ENCODE measurements at regions not wholly inside any gene's neighbourhood (a gene's known extent, or its start where the extent isn't known, plus 50 kb on each side); places are given as distances from the start of the nearest gene placed in this dataset.
"Not testable (repeated sequence)": the region's sequence is repeated elsewhere in the genome, so short reads cannot be mapped to it uniquely, and the experiment has no call there.

DNA sequence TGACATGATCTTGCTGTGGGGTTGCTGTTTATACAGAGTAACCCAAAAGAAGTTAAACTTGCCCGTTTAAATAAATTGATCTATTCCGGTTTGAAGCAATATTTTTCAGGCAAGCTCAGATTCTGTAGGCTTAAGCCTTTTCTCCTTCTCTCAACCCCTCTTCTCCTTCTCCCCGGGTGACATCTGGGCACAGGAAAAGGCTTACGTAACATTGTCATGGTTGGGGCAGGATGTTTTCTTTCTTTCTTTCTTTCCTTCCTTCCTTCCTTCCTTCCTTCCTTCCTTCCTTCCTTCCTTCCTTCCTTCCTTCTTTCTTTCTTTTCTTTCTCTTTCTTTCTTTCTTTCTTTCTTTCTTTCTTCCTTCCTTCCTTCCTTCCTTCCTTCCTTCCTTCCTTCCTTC lies 315.5 kb upstream of the SPRED2 start:
- not testable (repeated sequence) for DNase-seq (ENCODE audit: low spot score)

DNA sequence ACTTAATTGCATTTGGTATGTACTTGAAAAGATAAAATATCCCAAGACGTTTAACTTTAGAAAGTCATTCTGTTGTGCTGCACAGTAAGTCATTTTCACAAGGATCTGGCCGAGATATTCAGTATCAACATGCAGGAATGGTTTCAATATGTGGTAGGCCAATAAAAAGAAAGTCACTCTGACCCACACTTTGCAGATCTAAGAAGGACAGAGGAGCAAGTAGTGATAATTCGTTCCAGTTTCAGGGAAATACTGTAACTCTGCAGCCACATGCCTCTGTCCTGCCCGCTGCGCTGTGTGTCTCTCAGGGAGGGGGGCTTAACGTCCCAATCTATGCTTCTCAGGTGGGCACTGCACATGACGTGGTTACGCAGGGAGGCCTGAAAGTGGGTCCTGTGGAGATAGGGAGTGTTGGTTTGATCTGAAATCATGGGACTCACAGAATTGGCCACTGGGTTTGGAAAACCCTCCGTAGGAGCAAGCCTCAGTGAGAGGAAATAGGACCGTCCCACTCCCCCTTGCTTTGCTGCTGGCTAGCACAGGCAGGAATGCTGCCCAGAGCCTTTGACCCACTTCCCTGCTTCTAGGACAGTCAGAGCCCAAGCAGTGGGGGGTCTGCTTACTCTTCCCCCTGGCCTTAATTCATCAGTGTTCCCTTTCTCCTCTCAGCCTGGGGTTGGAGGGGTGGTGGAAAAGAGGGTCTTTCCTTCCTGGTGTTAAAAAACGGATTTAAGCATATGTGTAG lies 314.7 kb upstream of the SPRED2 start:
- DNase-seq (ENCODE audit: low spot score): no peak

DNA sequence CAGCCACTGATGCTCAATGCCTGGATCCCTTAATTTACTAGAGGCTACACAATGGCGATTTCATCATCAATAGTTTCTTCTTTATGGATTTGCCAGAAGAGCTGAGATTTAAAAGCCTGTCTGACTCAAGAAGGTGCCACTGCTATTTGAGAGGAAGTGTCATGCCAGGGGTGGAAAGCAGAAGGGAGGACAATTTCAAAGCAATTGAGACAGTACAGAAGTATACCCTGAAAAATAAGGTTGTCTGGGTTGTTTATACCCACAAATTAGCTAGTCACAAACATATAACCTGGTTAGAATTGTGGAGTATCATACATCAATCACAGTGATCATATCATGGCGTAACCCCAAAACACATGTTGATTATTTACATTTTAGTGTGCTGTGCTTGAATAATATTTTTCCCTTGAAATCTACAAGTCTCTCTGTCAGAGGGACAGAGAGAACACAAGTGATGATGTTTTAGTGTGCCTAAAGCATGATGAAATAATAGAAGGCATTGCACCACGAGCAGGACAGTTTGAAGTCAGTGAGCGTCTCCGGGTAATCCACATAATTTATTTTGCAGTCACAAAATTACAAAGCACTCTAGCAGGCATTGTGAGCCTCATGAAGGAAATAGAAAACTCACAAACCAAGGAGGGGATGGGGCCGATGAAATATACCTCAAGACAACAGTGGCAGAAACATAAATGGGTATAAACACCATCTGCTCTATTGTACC lies 312.2 kb upstream of the SPRED2 start:
- DNase-seq (ENCODE audit: low spot score): no peak

- no peak for DNase-seq (ENCODE audit: low spot score)
Measured at GRCh38 chr2:65742977-65743376, 310.6 kb upstream of the SPRED2 start.

DNA sequence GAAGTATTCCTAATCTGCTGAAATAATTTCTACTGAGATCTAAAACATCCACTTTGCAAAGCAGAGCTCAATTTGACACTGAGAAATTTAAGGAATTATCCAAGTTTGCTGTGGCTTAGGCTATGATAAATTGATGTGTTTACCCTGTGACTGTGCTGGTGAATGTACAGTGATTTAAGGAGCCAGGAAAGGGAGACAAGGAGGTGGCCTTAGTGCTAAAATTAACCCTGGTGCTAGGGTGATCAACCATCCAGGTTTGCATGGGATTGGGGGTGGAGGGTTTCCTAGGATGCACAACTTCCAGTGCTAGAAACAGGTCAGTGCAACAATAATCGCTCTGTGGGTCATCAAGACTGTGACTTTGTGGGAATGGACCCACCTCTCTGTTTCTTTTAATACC lies 307.5 kb upstream of the SPRED2 start:
- no peak for DNase-seq (ENCODE audit: low spot score)

- DNase-seq (ENCODE audit: low spot score): no peak
Measured at GRCh38 chr2:65737452-65738011, 305.1 kb upstream of the SPRED2 start.

- DNase-seq (ENCODE audit: low spot score): no peak
Measured at GRCh38 chr2:65731476-65731875, 299.1 kb upstream of the SPRED2 start.

DNA sequence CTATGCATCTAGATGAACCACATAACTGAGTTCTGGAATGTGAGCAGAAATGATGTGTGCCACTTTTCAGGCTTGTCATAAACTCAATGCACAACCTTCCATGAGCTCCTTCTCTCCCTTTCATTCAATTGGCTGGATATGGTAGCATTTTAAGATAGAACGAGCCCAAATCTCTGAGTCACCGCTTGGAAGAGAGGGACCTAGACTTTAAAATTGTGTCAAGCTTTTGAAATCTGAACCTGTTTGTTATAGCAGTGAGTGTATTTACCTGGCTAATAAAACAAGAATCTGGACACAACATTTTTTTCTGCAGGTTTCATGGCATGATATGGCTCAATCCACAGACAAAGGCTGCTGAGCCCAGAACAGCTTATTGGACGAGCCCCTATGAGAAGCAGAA lies 297.8 kb upstream of the SPRED2 start:
- no peak for DNase-seq (ENCODE audit: low spot score)

DNA sequence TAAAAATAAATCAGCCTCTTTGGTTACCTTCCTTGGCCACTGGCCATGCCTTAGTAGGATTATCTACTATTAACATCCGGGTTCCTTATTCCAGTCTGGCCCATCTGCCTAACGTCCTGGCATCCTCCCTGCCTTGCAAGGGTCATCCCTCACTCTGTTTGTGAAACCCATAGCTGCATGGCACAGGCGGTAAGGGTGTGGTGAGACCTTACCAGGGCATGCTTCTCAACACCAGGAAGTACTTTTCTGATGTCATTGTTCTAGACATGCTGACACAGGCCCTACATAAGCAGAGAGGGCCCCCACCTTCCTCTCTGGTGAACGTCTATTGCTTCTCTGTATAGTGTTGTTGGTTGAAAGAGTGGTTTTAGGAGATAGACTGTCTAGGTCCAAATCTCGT lies 296.8 kb upstream of the SPRED2 start:
- no peak for DNase-seq (ENCODE audit: low spot score)

DNA sequence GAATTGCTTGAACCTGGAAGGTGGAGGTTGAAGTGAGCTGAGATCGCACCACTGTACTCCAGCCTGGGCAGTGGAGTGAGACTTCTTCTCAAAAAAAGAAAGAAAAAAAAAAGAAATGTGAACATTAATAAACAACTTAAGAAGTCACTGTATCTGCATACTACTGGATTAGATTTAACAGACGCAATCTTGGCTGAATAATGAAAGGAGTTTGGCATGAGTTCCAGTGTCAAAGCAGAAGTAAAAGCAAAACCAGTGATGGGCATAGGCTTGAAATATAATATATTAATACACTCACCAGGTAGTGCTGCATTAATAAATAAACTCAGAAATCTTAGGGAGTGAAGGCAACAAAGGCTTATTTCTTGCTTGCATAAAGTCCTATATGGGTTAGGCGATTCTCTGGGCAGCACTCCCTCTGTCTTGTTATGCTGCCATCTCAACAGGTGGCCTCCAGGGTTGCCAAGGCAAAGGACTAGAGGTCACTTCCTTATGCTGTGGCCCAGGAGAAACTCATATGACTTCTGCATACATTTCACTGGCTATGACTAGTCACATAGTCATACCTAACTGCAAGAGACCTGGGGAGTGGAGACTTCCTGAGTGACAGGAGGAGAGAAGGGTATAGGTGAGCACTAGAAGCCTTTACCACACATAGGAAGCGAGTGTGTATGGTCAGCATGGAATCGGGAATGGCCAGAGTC lies 296.2 kb upstream of the SPRED2 start:
- no peak for DNase-seq (ENCODE audit: low spot score)

DNA sequence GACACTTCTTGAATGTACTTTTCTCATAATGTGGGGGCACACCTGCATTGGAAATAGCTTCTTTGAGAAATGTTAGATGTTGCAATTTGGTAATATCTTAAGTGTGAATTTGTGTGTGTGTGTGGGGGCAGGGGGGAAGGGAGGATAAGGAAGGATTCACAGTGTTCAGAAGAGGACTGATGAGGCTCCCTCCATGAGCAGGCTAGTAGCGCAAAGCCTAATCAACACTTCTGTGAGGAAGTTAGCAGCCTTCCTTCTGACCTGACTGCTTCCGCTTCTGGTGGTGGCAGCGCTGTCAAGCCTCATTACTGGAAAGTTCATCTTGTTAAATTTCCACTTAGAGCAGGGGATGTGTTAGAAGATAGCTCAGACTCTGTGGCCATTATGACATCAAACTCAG lies 295.4 kb upstream of the SPRED2 start:
- no peak for DNase-seq (ENCODE audit: low spot score)

DNA sequence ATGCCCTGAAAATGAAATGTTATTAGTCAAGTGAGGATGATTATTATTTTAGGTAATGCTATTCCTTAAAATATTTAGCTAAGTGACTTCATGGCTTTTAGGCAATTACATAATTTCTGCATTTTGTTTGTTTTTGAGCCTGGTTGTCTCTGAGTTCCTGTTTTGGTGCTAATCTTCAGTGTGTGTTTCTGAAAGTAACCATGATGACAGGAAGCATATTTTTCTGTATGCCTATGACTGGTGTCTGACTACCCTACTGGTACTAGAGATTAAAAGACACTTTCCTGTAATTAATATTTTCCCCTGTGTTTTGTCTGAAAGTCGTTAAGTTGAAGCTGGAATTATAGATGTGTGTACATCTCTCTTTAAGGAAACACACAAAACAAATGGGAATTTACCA lies 295.0 kb upstream of the SPRED2 start:
- DNase-seq (ENCODE audit: low spot score): no peak

DNA sequence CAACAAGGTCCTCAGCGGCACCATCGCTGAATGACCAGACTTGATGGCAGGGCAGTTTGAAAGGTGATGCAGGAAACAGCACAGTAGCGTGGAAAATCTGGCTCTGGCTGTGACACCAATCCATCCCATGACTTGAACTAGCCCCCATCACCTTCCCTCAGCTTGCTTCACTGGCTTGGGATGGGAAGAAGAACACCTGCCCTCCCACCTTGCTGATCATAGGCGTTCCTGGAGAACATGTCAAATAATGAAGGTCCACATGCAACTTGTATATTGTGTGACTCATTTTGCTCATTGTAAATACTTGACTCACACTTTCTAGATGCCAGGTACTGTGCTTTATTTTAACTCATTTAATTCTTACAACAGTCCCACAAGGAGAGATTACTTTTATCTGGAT lies 292.4 kb upstream of the SPRED2 start:
- DNase-seq (ENCODE audit: low spot score): no peak

- no peak for DNase-seq (ENCODE audit: low spot score)
Measured at GRCh38 chr2:65724336-65724735, 291.9 kb upstream of the SPRED2 start.

DNA sequence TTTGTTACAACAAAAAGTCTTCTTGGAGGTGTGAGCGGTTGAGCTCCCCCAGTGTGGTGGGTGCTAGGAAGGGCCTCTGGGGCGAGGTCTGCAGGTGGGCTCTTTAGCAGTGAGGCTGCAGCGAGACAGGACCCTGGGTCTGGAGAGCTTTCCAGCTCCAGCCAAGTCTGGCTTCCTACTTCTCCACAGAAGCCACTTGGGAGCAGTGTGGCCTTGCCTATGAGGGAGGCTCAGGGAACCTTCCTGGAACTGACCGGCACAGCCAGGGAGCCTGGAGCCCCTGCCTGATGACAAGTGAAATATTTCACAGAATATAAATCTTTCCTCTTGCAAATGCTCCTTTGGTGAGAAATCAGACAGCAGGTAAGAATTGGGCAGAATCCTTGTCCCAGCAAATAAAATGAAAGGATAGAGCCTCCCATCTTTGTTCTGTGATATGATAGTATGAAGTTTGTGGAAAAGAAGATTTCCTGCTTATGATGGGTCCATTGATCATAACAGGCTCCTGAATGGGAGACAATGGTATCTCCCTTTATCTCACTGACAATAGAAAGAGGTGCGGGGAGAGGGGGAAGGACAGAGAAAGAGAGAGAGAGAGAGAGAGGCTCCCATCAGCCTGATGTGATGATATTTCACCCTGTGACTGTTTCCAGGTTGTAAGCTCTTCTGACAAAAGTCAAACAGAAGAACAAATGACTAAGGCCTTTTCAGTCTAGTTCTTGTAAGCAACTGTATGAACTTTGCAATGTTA lies 289.8 kb upstream of the SPRED2 start:
- no peak for DNase-seq (ENCODE audit: low spot score)

DNA sequence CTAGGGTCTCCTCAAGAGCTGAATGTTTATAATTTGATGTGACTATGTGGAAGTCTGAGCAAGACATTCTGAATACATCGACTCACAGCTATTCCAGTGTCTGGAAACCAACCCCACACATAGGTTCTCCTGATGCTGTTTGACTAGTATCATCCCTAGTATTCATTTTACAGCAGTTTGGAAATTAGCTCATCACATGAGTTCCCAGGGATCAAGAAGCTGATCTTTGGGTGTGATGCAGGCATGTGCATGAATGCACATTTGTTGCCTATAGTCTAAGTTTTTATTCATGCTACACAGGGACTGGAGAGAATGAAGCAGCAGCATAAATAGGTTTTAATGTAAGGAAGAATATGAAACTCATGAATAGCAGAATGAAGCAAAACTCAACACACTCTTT lies 284.3 kb upstream of the SPRED2 start:
- DNase-seq (ENCODE audit: low spot score): no peak

GRCh38 chr2:65715323-65715722 lies 282.9 kb upstream of the SPRED2 start:
- DNase-seq (ENCODE audit: low spot score): no peak

DNA sequence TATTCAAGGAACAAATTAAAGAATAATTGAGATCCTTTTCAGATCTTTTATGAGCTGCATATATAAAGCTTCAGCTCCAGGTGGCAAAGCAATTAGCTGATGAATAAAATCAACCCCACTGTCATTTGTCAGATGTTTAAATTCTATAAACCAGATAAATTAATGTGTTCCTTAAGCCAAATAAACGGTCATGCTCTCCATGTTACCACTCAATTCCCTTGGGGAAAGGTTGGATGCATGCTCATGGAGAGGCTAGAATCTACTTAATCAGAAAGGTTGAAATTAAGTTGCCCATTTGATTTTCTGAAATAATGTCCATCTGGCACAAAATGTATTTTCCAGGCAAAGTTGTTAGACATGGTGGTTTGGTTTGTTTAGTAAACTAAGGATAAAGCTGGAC lies 282.5 kb upstream of the SPRED2 start:
- no peak for DNase-seq (ENCODE audit: low spot score)

- DNase-seq (ENCODE audit: low spot score): no peak
Measured at GRCh38 chr2:65711863-65712262, 279.5 kb upstream of the SPRED2 start.

- no peak for DNase-seq (ENCODE audit: low spot score)
Measured at GRCh38 chr2:65710779-65711295, 278.4 kb upstream of the SPRED2 start.

- DNase-seq (ENCODE audit: low spot score): no peak
Measured at GRCh38 chr2:65710356-65710755, 278.0 kb upstream of the SPRED2 start.
